Immature natural killer cell (primary cell): ENCODE measurements at regions not wholly inside any gene's neighbourhood (a gene's known extent, or its start where the extent isn't known, plus 50 kb on each side); places are given as distances from the start of the nearest gene placed in this dataset.

Source experiments
- DNase-seq, 3 donors: peaks; one replicate each; pipeline ENCODE4 v3.0.0; 2022; ENCODE audit warnings: mixed read lengths in 1 of 3
- H3K27ac Mint-ChIP-seq, 6 donors: one replicate each; pipeline ENCODE4 v1.8.0; 2020; ENCODE audit warnings: mixed read lengths in 6 of 6, mild to moderate bottlenecking in 5 of 6, inconsistent platforms in 4 of 6, moderate library complexity in 3 of 6
- H3K27me3 Mint-ChIP-seq, 3 donors: one replicate each; pipeline ENCODE4 v1.8.0; 2020 to 2021; ENCODE audit warnings: low read depth in 3 of 3, mild to moderate bottlenecking in 3 of 3, mixed read lengths in 3 of 3, moderate library complexity in 3 of 3, inconsistent platforms in 1 of 3
- H3K36me3 Mint-ChIP-seq, 3 donors: one replicate each; pipeline ENCODE4 v1.8.0; 2020; ENCODE audit warnings: mixed read lengths in 3 of 3, inconsistent platforms in 2 of 3, mild to moderate bottlenecking in 2 of 3
- H3K4me1 Mint-ChIP-seq, 2 donors: one replicate each; pipeline ENCODE4 v1.8.0; 2020; ENCODE audit warnings: inconsistent platforms in 2 of 2, mild to moderate bottlenecking in 2 of 2, mixed read lengths in 2 of 2, moderate library complexity in 1 of 2
- H3K4me3 Mint-ChIP-seq, 5 donors: one replicate each; pipeline ENCODE4 v1.8.0; 2020; ENCODE audit warnings: mild to moderate bottlenecking in 5 of 5, mixed read lengths in 5 of 5, inconsistent platforms in 3 of 5, moderate library complexity in 3 of 5
- H3K9me3 Mint-ChIP-seq, 6 donors: one replicate each; pipeline ENCODE4 v1.8.0; 2020; ENCODE audit warnings: mild to moderate bottlenecking in 6 of 6, mixed read lengths in 6 of 6, inconsistent platforms in 4 of 6, moderate library complexity in 3 of 6

GRCh38 chr6:138550346-138550767 lies 51.1 kb upstream of the NHSL1 start:
- Mint-ChIP-seq H3K27ac (no peak overlapping the region), H3K4me3 (no peak overlapping the region), H3K9me3 (no peaks in the 10 kb centered on the region), H3K27me3 (peaks cover 0 to 3% (median 0%) of the 10 kb centered on the region in 3 donors), H3K4me1 (peaks cover 0 to 5% of the 10 kb centered on the region in 2 donors), H3K36me3 (no peaks in the 10 kb centered on the region)
- DNase-seq = no peak

DNA sequence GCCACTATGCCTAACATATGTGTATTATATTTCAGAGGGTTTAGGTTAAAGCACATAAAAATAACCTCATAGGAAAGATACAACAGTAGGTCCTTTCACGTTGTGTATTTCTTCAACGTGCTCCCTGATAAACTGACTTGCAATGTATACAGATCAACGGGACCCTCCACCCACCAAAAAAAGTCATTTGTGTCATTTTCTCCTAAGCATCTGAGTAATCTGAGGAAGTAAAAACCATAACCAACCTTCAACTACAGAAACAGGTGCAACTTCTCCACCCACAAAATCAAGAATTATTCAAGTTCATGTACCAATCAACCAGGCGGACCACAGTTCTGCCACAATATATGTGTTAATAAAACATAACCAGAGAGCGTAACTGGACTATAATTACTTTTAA lies 54.9 kb upstream of the NHSL1 start:
- Mint-ChIP-seq H3K27ac (no peak overlapping the region), H3K4me1 (no peaks in the 10 kb centered on the region), H3K9me3 (no peaks in the 10 kb centered on the region), H3K4me3 (no peak overlapping the region), H3K36me3 (no peaks in the 10 kb centered on the region), H3K27me3 (no peaks in the 10 kb centered on the region)
- DNase-seq = no peak

GRCh38 chr6:138555421-138555988 lies 56.2 kb upstream of the NHSL1 start:
- Mint-ChIP-seq H3K9me3 (no peaks in the 10 kb centered on the region), H3K36me3 (no peaks in the 10 kb centered on the region), H3K27ac (no peak overlapping the region), H3K4me3 (no peak overlapping the region), H3K4me1 (no peaks in the 10 kb centered on the region), H3K27me3 (peaks cover 0 to 2% (median 1%) of the 10 kb centered on the region in 3 donors)
- DNase-seq = no peak

GRCh38 chr6:138557147-138557546 lies 57.9 kb upstream of the NHSL1 start:
- Mint-ChIP-seq H3K27me3 (peaks cover 0 to 2% (median 2%) of the 10 kb centered on the region in 3 donors), H3K9me3 (no peaks in the 10 kb centered on the region), H3K4me1 (no peaks in the 10 kb centered on the region), H3K4me3 (no peak overlapping the region), H3K27ac (no peak overlapping the region), H3K36me3 (no peaks in the 10 kb centered on the region)
- no peak for DNase-seq

GRCh38 chr6:138559143-138559542 lies 59.8 kb upstream of the NHSL1 start:
- Mint-ChIP-seq H3K9me3 (no peaks in the 10 kb centered on the region), H3K4me3 (no peak overlapping the region), H3K36me3 (no peaks in the 10 kb centered on the region), H3K4me1 (no peaks in the 10 kb centered on the region), H3K27me3 (peaks cover 0 to 5% (median 2%) of the 10 kb centered on the region in 3 donors), H3K27ac (no peak overlapping the region)
- no peak for DNase-seq

- no peaks in the 10 kb centered on the region for H3K4me1 Mint-ChIP-seq
- no peak overlapping the region for H3K27ac Mint-ChIP-seq
- no peak for DNase-seq
- no peaks in the 10 kb centered on the region for H3K9me3 Mint-ChIP-seq
- H3K4me3 Mint-ChIP-seq = no peak overlapping the region
- no peaks in the 10 kb centered on the region for H3K36me3 Mint-ChIP-seq
- peaks cover 0 to 5% (median 2%) of the 10 kb centered on the region in 3 donors for H3K27me3 Mint-ChIP-seq
Observed at GRCh38 chr6:138560130-138560860, 61.0 kb upstream of the NHSL1 start.

GRCh38 chr6:138562691-138563090 lies 63.4 kb upstream of the NHSL1 start:
- no peaks in the 10 kb centered on the region for H3K4me1 Mint-ChIP-seq
- H3K36me3 Mint-ChIP-seq = no peaks in the 10 kb centered on the region
- peaks cover 0 to 7% (median 2%) of the 10 kb centered on the region in 3 donors for H3K27me3 Mint-ChIP-seq
- no peak for DNase-seq
- H3K9me3 Mint-ChIP-seq = no peaks in the 10 kb centered on the region
- H3K27ac Mint-ChIP-seq = no peak overlapping the region
- H3K4me3 Mint-ChIP-seq = no peak overlapping the region

GRCh38 chr6:138563231-138563630 lies 63.9 kb upstream of the NHSL1 start:
- no peaks in the 10 kb centered on the region for H3K36me3 Mint-ChIP-seq
- H3K27me3 Mint-ChIP-seq = peaks cover 0 to 7% (median 2%) of the 10 kb centered on the region in 3 donors
- no peak overlapping the region for H3K27ac Mint-ChIP-seq
- no peaks in the 10 kb centered on the region for H3K4me1 Mint-ChIP-seq
- no peaks in the 10 kb centered on the region for H3K9me3 Mint-ChIP-seq
- no peak for DNase-seq
- H3K4me3 Mint-ChIP-seq = no peak overlapping the region

DNA sequence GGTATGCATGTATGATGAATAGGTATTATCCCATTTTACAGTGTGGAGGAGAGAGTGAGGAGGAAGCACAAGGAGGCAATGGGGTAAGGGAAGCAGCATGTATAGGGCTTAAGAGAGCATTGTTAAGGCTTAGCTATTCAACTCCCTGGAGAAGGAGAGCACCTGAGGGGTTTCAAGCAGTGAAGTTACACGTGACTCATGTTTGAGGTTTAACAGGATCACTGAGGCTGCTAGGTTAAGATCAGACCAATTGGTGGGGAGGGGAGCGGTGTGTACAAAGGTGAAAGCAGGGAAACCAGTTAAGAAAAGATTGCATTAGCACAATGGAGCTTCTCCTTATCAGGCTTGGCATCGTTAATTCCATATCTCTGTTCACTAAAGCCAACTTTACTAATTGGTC lies 64.4 kb upstream of the NHSL1 start:
- DNase-seq = no peak
- H3K36me3 Mint-ChIP-seq = no peaks in the 10 kb centered on the region
- H3K27me3 Mint-ChIP-seq = peaks cover 0 to 7% (median 2%) of the 10 kb centered on the region in 3 donors
- no peak overlapping the region for H3K27ac Mint-ChIP-seq
- no peaks in the 10 kb centered on the region for H3K9me3 Mint-ChIP-seq
- no peak overlapping the region for H3K4me3 Mint-ChIP-seq
- no peaks in the 10 kb centered on the region for H3K4me1 Mint-ChIP-seq

DNA sequence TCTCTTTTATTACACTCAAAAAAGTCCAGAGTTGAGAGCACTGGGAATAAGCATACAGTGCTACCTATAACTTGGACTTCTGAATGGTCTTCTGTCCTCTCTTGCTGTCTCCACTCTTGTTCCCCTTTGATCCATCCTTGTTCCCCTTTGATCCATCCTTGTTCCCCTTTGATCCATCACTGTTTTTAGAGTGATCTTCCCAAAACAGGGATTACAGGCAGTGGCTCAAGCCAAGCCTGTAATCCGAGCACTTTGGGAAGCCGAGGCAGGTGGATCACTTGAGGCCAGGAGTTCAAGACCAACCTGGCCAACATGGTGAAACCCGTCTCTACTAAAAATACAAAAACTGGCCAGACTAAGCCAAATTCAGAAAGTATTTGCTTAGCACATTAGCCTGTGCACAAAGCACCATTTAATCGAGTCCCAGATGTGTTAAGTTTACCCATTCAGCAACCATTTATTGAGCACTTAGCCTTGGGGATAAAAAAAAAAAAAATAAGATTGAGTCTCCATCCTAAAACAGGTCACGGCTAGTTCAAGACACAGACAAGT lies 65.0 kb upstream of the NHSL1 start:
- peaks cover 0 to 7% (median 2%) of the 10 kb centered on the region in 3 donors for H3K27me3 Mint-ChIP-seq
- no peaks in the 10 kb centered on the region for H3K9me3 Mint-ChIP-seq
- H3K27ac Mint-ChIP-seq = no peak overlapping the region
- H3K4me1 Mint-ChIP-seq = no peaks in the 10 kb centered on the region
- H3K36me3 Mint-ChIP-seq = no peaks in the 10 kb centered on the region
- DNase-seq = no peak
- no peak overlapping the region for H3K4me3 Mint-ChIP-seq

DNA sequence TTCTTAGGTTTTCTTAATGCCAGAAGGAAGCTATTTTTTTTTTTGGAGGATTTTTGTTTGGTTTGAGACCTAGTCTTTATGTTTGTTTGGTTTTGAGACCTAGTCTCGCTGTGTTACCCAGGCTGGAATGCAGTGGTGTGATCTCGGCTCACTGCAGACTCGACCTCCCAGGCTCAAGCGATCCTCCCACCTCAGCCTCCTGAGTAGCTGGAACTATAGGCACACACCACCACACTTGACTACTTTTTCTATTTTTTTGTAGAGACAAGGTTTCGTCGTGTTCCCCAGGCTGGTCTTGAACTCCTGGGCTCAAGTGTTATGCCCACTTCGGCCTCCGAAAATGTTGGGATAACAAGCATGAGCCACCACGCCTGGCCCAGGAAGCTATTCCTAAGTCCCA lies 67.8 kb upstream of the NHSL1 start:
- Mint-ChIP-seq H3K27me3 (peaks cover 0 to 5% (median 2%) of the 10 kb centered on the region in 3 donors), H3K9me3 (no peaks in the 10 kb centered on the region), H3K27ac (no peak overlapping the region), H3K36me3 (no peaks in the 10 kb centered on the region), H3K4me1 (no peaks in the 10 kb centered on the region), H3K4me3 (no peak overlapping the region)
- DNase-seq = no peak

DNA sequence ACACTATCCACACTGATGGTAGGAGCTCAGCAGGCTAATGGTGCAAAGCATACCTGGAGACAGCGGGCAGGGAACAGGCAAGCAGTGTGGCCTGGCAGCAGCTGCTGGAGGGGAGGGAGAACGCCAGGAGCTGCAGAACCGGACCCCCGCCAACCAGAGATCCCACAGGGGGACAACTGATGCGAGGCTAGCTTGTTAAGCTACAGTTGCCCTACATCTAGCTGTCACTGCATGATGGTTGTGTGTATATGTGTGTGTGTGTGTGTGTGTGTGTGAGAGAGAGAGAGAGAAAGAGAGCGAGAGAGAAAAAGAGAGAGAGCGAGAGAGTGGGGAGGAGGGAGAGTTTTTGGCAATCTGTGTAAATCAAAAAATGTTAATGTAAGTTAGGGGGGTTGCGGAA lies 69.7 kb upstream of the NHSL1 start:
- DNase-seq = no peak
- Mint-ChIP-seq H3K27me3 (peaks cover 0 to 2% (median 2%) of the 10 kb centered on the region in 3 donors), H3K4me1 (no peaks in the 10 kb centered on the region), H3K36me3 (no peaks in the 10 kb centered on the region), H3K9me3 (no peaks in the 10 kb centered on the region), H3K27ac (no peak overlapping the region), H3K4me3 (no peak overlapping the region)

DNA sequence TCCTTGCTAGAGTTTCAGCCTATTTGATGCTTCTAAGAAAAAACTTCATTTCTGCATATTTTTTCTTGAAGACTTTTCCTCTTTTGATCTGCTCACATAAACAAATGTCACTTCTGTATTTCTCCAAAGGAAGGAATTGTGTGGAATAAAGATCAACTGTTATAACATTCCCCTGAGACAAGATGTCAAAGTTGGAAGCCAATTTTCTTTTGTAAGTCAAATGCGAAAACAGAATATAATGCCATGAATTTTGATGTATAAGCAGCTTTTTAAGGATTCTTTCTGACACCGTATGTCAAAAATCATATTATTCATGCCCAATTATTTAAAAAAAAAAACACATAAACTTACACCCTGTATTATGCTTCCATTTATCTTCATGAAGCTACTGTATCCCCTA lies 70.3 kb upstream of the NHSL1 start:
- Mint-ChIP-seq H3K27ac (no peak overlapping the region), H3K9me3 (no peaks in the 10 kb centered on the region), H3K27me3 (peaks cover 0 to 2% (median 2%) of the 10 kb centered on the region in 3 donors), H3K36me3 (no peaks in the 10 kb centered on the region), H3K4me1 (no peaks in the 10 kb centered on the region), H3K4me3 (no peak overlapping the region)
- DNase-seq = no peak

DNA sequence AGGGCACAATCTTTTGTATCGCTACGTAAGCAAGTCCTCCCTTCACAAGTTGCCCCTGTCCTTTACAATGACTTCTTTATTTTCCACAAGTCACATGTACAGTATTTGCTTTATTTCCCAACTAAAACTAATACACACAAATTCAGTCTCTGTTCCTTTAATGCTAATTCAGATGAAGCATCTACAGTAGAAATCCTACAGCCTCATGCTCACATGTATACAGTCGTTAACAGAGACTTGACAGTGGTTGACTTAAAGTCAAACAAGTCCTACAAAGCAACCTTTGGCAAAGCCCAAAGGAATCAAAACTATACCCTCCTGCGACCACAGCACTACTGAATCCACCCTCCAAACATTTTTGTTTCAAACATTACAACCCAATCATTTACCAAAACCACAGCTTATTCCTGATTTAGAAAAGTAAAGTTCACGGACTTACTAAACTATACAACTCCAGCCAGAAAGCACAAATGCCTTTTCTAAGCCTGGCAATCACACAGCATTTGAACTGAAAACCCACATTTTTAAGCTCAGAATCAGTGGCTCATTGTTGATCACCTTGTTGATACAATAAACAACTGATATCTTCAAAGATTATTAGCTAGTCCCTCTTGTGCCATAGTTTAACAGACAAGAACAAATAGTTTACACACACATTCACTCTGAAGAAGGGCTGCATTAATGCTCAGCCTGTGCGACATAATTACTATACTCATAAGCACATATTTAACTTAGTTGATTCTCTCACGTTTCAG lies 70.9 kb upstream of the NHSL1 start:
- H3K9me3 Mint-ChIP-seq = no peaks in the 10 kb centered on the region
- no peak for DNase-seq
- peaks cover 0 to 5% (median 2%) of the 10 kb centered on the region in 3 donors for H3K27me3 Mint-ChIP-seq
- no peak overlapping the region for H3K4me3 Mint-ChIP-seq
- no peaks in the 10 kb centered on the region for H3K36me3 Mint-ChIP-seq
- no peaks in the 10 kb centered on the region for H3K4me1 Mint-ChIP-seq
- no peak overlapping the region for H3K27ac Mint-ChIP-seq
